GM21526 (cell line): ENCODE measurements at regions not wholly inside any gene's neighbourhood (a gene's known extent, or its start where the extent isn't known, plus 50 kb on each side); places are given as distances from the start of the nearest gene placed in this dataset.

ENCODE experiments used
- ATAC-seq: cut with Tn5 transposase; IDR thresholded peaks from one replicate; pipeline ENCODE4 v1.9.1; 2021; ENCODE audit warnings: moderate library complexity; ENCODE audit not compliant: unreplicated experiment, low FRiP score

- no peak for ATAC-seq
These were observed 465.9 kb downstream of the PLA2G4A start for GRCh38 chr1:187294421-187295201.

GRCh38 chr1:187300081-187300480, 471.3 kb downstream of the PLA2G4A start:
- no peak for ATAC-seq

- ATAC-seq, result no peak
These were observed 478.1 kb downstream of the PLA2G4A start for GRCh38 chr1:187306710-187307415.

- ATAC-seq, result no peak
These were observed 481.4 kb downstream of the PLA2G4A start for GRCh38 chr1:187310038-187310631.

DNA sequence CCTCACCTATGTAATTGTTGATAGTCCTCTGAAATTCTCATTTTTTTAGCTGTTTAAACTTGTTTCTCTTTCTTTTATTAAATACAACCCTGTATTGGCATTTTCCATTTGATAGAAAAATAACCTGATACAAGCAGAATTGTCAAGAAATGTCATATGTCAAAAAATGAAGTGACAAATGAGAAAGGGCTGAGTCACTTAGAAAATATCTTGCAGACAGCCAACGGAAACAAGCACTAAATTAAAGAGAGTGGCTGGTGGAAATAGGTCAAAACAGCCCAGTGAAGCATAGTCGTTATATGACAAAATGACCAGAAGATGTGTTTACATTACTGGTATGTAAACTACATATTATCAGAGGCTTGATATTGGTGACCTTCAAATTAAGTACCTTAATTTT, 484.4 kb downstream of the PLA2G4A start:
- no peak for ATAC-seq

DNA sequence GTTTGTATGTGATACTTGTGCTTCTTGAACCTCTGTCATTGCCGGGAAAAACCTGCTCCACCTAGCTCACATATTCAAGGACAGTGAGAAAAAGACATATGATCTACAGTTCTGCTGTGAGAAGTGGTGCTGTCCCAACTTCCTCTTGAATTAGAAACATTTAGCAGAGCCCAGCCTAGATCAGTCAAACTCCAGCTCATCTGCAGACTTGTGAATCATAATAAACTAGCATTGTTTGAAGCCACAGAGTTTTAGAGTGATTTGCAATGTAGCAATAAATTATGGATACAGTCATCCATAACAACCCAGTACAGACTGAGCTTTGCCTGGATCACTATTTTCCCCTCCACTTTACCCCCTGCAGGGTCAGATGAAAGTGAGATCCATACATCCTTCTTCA, 497.8 kb downstream of the PLA2G4A start:
- no peak for ATAC-seq

- ATAC-seq, result no peak
These were observed 507.9 kb downstream of the PLA2G4A start for GRCh38 chr1:187336441-187337168.

GRCh38 chr1:187338762-187339412, 510.1 kb downstream of the PLA2G4A start:
- ATAC-seq, result no peak

GRCh38 chr1:187342495-187342894, 513.7 kb downstream of the PLA2G4A start:
- no peak for ATAC-seq

DNA sequence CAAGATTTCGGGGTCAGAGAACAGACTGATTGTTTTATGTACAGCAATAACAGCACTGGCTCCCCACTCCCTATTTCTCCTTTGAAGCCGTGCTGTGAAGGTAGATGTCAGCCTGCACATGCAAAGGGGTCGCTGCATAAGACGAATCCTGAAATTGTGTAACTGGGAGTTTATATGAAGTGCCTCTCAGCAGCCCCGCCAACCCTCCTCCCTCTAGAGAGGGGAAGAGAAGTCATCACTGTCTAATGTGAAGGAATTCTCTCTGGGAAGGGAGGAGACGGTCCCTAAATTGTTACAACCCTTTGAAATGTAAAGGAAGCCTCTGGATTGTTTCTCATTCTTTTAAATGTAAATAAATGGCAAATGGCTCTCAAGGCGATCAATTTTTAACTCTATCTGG, 545.3 kb downstream of the PLA2G4A start:
- no peak for ATAC-seq

- no peak for ATAC-seq
These were observed 546.0 kb downstream of the PLA2G4A start for GRCh38 chr1:187374742-187375141.

DNA sequence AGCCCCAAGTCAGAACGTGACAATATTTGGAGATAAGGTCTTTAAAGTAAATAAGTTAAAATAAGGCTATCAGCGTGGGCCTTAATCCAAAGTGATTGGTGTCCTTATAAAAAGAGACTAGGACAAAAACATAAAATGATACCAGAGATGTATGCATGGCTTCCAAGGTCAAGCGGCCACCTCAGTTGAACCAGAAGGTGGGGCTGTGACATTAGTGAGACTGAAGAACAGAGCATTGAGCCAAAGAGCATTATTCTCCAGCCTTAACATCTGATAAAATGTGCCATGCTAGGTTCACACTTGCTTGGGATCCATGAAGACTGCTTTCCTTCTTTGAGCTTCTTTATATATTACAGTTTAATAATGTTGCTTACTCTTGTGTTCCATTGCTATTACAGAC, 554.6 kb downstream of the PLA2G4A start:
- ATAC-seq, result no peak

DNA sequence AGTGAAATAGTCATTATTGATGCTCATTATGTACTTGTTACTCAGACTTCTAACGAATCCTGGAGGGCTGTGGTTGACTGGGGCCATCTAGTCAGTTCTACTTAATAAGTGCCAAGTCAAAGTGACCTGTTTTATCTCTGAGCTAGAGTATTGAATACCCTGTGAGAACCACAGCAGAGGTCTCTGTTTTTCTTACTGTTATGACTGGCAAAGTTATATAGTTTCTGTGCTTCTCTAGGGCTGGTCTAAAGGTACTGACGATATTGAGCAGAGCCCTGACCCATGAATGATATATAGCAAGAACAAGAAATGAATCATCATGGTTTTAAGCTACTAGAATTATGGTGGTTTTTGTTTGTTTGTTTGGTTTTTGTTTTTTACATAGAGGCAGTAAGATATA, 555.8 kb downstream of the PLA2G4A start:
- ATAC-seq, result peak; percentile 82

GRCh38 chr1:187390215-187390818, 561.6 kb downstream of the PLA2G4A start:
- no peak for ATAC-seq

DNA sequence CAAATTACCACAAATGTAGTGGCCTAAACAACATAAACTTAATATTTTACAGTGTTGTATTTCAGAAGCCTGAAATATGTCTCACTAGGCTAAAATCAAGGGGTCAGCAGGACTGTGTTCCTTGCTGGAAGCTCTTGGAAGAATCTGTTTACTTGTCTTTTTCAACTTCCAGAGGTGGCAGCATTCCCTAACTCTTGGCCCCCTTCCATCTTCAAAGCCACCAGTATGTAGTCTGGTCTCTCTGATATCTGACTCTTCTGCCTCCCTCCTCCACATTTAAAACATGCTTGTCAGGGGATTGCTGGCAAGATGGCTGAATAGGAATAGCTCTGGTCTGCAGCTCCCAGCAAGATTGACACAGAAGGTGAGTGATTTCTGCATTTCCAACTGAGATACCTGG, 567.5 kb downstream of the PLA2G4A start:
- ATAC-seq, result no peak

DNA sequence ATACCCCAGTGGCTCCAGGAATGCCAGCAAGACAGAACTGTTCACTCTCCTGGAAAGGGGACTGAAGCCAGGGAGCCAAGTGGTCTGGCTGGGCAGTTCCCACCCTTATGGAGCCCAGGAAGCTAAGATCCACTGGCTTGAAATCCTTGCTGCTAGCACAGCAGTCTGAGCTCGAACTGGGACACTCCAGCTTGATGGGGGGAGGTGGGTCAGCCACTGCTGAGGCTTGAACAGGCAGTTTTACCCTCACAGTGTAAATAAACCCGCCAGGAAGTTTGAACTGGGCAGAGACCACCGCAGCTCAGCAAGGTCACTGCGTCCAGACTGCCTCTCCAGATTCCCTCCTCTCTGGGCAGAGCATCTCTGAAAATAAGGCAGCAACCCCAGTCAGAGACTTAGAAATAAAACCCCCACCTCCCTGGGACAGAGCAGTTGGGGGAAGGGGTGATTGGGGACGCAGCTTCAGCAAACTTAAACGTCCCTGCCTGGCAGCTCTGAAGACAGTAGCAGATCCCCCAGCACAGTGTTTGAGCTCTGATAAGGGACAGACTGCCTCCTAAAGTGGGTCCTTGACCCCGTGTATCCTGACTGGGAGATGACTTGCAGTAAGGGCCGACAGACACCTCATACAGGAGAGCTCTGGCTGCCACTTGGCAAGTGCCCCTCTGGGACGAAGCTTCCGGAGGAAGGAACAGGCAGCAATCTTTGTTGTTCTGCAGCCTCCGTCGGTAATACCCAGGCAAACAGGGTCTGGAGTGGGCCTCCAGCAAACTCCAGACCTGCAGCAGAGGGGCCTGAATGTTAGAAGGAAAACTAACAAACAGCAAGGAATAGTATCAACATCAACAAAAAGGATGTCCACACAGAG, 568.4 kb downstream of the PLA2G4A start:
- no peak for ATAC-seq

- ATAC-seq, result no peak
These were observed 579.7 kb downstream of the PLA2G4A start for GRCh38 chr1:187408212-187409004.

DNA sequence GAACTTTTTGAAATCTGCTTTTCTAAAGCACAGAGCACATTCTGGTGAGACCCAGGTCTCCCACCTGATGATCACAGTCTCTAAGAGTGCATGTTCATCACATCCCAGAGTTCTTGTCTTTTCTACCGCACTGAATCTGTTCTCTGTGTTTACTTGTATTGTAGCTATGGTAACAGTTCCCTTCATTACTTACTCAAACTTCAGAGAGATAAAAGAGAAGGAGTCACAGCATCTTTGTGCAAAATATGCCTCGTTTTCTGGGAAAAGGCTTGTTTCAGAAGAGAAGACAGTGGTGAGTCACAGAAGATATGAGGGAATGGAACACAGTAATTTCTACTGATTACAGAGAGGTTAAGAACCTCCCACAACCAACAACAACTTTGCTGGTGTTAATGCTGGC, 580.6 kb downstream of the PLA2G4A start:
- no peak for ATAC-seq
